ENCODE measurements at regions not wholly inside any gene's neighbourhood (a gene's known extent, or its start where the extent isn't known, plus 50 kb on each side); places are given as distances from the start of the nearest gene placed in this dataset.

DNA sequence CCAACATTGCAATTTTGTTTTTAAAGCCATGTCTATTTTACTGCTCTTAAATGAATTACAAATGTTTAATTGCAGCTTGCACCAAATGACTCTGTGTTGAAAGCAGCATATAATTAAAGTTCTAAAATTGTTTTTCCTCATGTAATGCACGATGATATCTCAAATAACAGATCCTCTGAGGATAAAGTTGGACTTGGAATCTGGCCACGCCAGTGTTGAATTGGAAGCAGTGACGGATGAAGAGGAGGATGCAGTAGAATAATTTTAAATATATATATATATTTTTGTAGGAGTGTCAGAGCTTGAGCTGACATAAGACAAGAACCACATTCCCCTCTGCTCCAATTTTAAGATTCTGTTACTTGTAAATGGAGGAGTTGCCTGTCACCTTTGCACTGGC is 406.6 kb upstream of the DPPA4 start:
- peaks cover 13% of the 10 kb centered on the region; the same call in 1 of the 2 replicates for H3K4me1 Mint-ChIP-seq (ENCODE audit: low read depth)
- H3K4me3 Mint-ChIP-seq = no peak overlapping the region
- no peaks in the 10 kb centered on the region for H3K36me3 Mint-ChIP-seq (ENCODE audit: low read depth)
- no peak for DNase-seq
- H3K27ac Mint-ChIP-seq = no peak overlapping the region
- H3K9me3 Mint-ChIP-seq = no peaks in the 10 kb centered on the region
- H3K27me3 Mint-ChIP-seq (ENCODE audit: insufficient read depth) = no peaks in the 10 kb centered on the region; the same call in 1 of the 2 replicates
- TF ChIP-seq, protein P1, sequence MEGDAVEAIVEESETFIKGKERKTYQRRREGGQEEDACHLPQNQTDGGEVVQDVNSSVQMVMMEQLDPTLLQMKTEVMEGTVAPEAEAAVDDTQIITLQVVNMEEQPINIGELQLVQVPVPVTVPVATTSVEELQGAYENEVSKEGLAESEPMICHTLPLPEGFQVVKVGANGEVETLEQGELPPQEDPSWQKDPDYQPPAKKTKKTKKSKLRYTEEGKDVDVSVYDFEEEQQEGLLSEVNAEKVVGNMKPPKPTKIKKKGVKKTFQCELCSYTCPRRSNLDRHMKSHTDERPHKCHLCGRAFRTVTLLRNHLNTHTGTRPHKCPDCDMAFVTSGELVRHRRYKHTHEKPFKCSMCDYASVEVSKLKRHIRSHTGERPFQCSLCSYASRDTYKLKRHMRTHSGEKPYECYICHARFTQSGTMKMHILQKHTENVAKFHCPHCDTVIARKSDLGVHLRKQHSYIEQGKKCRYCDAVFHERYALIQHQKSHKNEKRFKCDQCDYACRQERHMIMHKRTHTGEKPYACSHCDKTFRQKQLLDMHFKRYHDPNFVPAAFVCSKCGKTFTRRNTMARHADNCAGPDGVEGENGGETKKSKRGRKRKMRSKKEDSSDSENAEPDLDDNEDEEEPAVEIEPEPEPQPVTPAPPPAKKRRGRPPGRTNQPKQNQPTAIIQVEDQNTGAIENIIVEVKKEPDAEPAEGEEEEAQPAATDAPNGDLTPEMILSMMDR (IDR thresholded peaks at IDR 0.05) = no peak

DNA sequence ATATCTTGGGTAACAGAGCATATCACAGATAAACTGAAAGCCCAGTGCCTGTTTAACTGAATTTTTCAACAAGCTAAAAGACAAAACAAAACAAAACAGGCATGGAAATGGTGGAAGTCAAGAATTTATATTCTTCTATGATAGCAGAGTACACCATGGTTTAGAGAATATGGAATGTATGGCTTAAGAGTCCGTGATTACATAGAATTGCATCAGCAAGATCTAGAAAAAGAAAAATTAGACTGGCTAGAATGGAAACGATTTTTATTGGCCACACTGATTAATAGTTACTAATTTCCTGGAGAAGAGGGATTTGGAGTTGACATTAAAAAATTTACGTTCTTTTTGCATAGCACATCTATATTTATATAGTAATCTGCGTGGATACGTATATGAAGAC is 435.2 kb upstream of the DPPA4 start:
- H3K9me3 Mint-ChIP-seq = 0 out of 2 replicates have a peak, but pooled peaks cover 4% of the 10 kb centered on the region
- TF ChIP-seq, protein P1 (IDR thresholded peaks at IDR 0.05) = no peak
- peaks cover 9% of the 10 kb centered on the region; the same call in 1 of the 2 replicates for H3K4me1 Mint-ChIP-seq (ENCODE audit: low read depth)
- H3K4me3 Mint-ChIP-seq = peak overlapping the region; percentile 8; the same call in 1 of the 2 replicates
- DNase-seq = no peak
- no peak overlapping the region for H3K27ac Mint-ChIP-seq
- no peaks in the 10 kb centered on the region for H3K27me3 Mint-ChIP-seq (ENCODE audit: insufficient read depth)
- no peaks in the 10 kb centered on the region; the same call in 1 of the 2 replicates for H3K36me3 Mint-ChIP-seq (ENCODE audit: low read depth)

DNA sequence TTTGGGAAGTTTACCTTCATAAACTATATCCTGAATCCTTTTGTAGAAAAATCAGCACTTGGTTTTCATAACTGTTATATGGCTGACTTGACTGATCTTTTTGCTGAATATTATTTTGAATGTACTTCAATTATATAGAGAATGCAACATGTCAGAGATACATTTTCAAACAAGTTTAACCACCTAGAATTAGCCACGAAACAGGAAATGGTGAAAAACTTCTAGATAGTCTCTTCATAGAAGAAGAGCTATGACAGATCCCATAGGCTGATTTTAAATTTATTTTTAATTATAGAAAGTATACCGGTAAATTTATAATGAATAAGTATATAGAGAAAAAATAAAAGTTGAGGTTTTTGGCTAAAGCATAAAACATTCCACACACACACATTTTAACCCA is 436.8 kb upstream of the DPPA4 start:
- peaks cover 8% of the 10 kb centered on the region for H3K9me3 Mint-ChIP-seq
- H3K36me3 Mint-ChIP-seq (ENCODE audit: low read depth) = peaks cover 3% of the 10 kb centered on the region; the same call in 1 of the 2 replicates
- H3K27me3 Mint-ChIP-seq (ENCODE audit: insufficient read depth) = no peaks in the 10 kb centered on the region
- TF ChIP-seq, protein P1 (IDR thresholded peaks at IDR 0.05) = no peak
- no peak for DNase-seq
- no peak overlapping the region for H3K27ac Mint-ChIP-seq
- peaks cover 9% of the 10 kb centered on the region; the same call in 1 of the 2 replicates for H3K4me1 Mint-ChIP-seq (ENCODE audit: low read depth)
- H3K4me3 Mint-ChIP-seq = no peak overlapping the region

DNA sequence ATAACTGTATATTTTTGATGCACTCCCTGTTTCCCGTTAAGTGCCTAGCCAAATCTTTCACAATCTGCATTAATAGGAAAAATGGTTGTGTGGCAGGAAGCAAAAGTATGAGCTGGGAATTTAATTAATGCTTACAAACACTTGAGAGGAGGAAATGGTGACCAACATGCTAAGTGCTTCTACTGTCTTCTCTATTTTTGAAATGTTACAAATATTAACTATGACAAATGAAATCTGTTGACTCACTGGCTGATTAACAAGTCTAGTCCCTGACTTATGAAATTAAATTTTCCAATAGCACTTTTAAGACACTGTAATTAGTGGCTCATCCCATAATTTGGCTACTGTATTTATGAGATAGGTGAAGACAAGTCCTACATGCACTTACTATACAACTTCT is 446.9 kb upstream of the DPPA4 start:
- Mint-ChIP-seq H3K27me3 (ENCODE audit: insufficient read depth) (peaks cover 2% of the 10 kb centered on the region), H3K4me1 (ENCODE audit: low read depth) (no peaks in the 10 kb centered on the region), H3K4me3 (no peak overlapping the region), H3K9me3 (peaks cover 3% of the 10 kb centered on the region), H3K36me3 (ENCODE audit: low read depth) (peaks cover 3% of the 10 kb centered on the region; the same call in 1 of the 2 replicates), H3K27ac (no peak overlapping the region)
- no peak for DNase-seq
- TF ChIP-seq, protein P1 (IDR thresholded peaks at IDR 0.05) = no peak

DNA sequence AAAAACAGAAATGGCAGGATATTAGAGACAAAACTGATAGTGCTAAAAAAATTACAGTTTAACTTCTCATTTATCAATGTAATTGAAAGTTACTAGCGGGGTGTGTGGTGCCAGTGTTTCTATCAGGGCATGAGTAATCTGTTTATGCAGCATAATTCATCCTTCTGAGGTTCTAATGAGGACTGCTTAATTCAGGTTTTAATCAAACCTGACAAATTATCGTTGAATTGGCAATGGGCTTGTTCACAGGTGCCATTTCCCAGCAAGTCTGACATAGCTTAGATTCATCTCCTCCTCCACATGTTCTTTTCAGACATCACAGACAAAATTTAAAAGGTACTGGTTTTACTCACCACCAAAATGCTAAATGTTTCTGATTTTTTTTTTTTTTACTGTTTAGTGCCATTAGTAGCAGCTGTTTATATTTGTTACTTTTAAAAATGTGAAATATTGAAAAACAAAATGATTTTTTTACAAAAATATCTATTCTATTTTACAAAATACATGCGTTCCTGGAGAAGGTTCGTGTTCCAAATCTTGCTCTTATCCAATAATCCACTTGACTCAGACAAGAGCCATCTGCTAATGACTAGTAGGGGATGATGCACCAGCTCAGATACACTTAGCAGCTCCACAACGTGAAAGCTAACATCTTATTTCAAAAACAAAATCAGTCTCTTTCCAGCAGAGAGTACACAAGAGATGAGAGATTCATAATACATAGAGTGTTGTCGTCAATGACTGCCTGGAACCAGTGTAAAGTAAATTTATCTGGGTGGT is 447.7 kb upstream of the DPPA4 start:
- H3K4me3 Mint-ChIP-seq = no peak overlapping the region
- DNase-seq = no peak
- H3K9me3 Mint-ChIP-seq = no peaks in the 10 kb centered on the region
- no peaks in the 10 kb centered on the region for H3K4me1 Mint-ChIP-seq (ENCODE audit: low read depth)
- TF ChIP-seq, protein P1 (IDR thresholded peaks at IDR 0.05) = no peak
- no peaks in the 10 kb centered on the region for H3K27me3 Mint-ChIP-seq (ENCODE audit: insufficient read depth)
- H3K27ac Mint-ChIP-seq = no peak overlapping the region
- H3K36me3 Mint-ChIP-seq (ENCODE audit: low read depth) = no peaks in the 10 kb centered on the region

All from HFFc6 (cell line).